ENCODE measurements at regions not wholly inside any gene's neighbourhood (a gene's known extent, or its start where the extent isn't known, plus 50 kb on each side); places are given as distances from the start of the nearest gene placed in this dataset.

- no peak for TF ChIP-seq EZH2 (IDR thresholded peaks at IDR 0.05; ENCODE audit: insufficient read depth, low read length)
- TF ChIP-seq CTCF (IDR thresholded peaks at IDR 0.05; ENCODE audit: insufficient read depth, low read depth, low read length), result no peak
Measured at GRCh38 chr6:9594746-9595145, 820.1 kb downstream of the TFAP2A start.
